Thyroid gland (tissue), 4 donors: ENCODE measurements at regions not wholly inside any gene's neighbourhood (a gene's known extent, or its start where the extent isn't known, plus 50 kb on each side); places are given as distances from the start of the nearest gene placed in this dataset.

Source experiments
- DNase-seq, 2 donors: peaks; one replicate each; pipeline ENCODE4 v3.0.0-alpha.2; 2019
- H3K27ac ChIP-seq, 3 donors: fragments of 200-600 bp; sonication (generic); 1 replicate in 2 of 3; 2 replicates in 1 of 3; pipeline ENCODE4 v1.5.1; 2016 to 2019; ENCODE audit warnings: mild to moderate bottlenecking in 1 of 3, moderate library complexity in 1 of 3
- H3K27me3 ChIP-seq: fragments of 200-600 bp; sonication (generic); one replicate; pipeline ENCODE4 v1.5.1; 2019
- H3K36me3 ChIP-seq, 2 donors: fragments of 200-600 bp; sonication (generic); one replicate each; pipeline ENCODE4 v1.5.1; 2016 to 2019
- H3K4me1 ChIP-seq, 2 donors: fragments of 200-600 bp; sonication (generic); one replicate each; pipeline ENCODE4 v1.5.1; 2017 to 2019
- H3K4me3 ChIP-seq, 3 donors: fragments of 200-600 bp; sonication (generic); replicated peaks in 1 of 3; 1 replicate in 2 of 3; 2 replicates in 1 of 3; pipeline ENCODE4 v1.5.1; 2016; ENCODE audit warnings: mild to moderate bottlenecking in 1 of 3
- H3K9me3 ChIP-seq: fragments of 200-600 bp; sonication (generic); one replicate; pipeline ENCODE4 v1.5.1; 2017
- CTCF ChIP-seq, 6 experiments: fragments of 200-600 bp in 3 of 6; fragments of 450-650 bp in 3 of 6; sonication (generic) in 3 of 6; IDR thresholded peaks; one replicate each; pipeline ENCODE4 v1.5.1; 2016 to 2019; ENCODE audit warnings: antibody characterized with exemption in 6 of 6, mild to moderate bottlenecking in 2 of 6, inconsistent platforms in 1 of 6, moderate library complexity in 1 of 6
- POLR2A ChIP-seq, 2 donors: fragments of 450-650 bp; IDR thresholded peaks; one replicate each; pipeline ENCODE4 v1.6.1; 2017; ENCODE audit warnings: antibody characterized with exemption in 2 of 2, mild to moderate bottlenecking in 2 of 2, moderate library complexity in 1 of 2
- WGBS, 2 donors: methylation state at CpG; one replicate each; pipeline ENCODE4 v1.1.5; 2017; 5-methylcytosine and 5-hydroxymethylcytosine counted together
- intact Hi-C: fragments of 100-400 bp; cut with DNase I; formaldehyde crosslinking; loops from one replicate; pipeline ENCODE4 v1.15.1; 2023

- TF ChIP-seq POLR2A (IDR thresholded peaks at IDR 0.05) (no peak), CTCF (IDR thresholded peaks at IDR 0.05) (no peak)
- intact Hi-C loops, result no loop called here
- DNase-seq, result no peak
- Histone ChIP-seq H3K4me3 (no peak overlapping the region), H3K4me1 (no peaks in the 10 kb centered on the region), H3K27ac (no peak overlapping the region), H3K27me3 (no peaks in the 10 kb centered on the region), H3K36me3 (no peaks in the 10 kb centered on the region), H3K9me3 (no peaks in the 10 kb centered on the region)
- WGBS, 2 donors, result 77 to 82% methylated on average over 9 of the region's 9 CpGs
These were observed 407.0 kb upstream of the RGMA start for GRCh38 chr15:93495799-93496637.

GRCh38 chr15:93493172-93493571 lies 404.2 kb upstream of the RGMA start:
- H3K27ac ChIP-seq, result no peak overlapping the region
- intact Hi-C loops, result no loop called here

GRCh38 chr15:93491291-93491690 lies 402.3 kb upstream of the RGMA start:
- WGBS, 2 donors, result 84 to 90% methylated on average over 8 of the region's 8 CpGs
- intact Hi-C loops, result no loop called here

More at GRCh38 chr15:93493172-93493571, 404.2 kb upstream of the RGMA start:
- WGBS, 2 donors, result 76 to 81% methylated on average over 4 of the region's 4 CpGs
- DNase-seq, result no peak
- Histone ChIP-seq H3K36me3 (no peaks in the 10 kb centered on the region), H3K27me3 (no peaks in the 10 kb centered on the region), H3K4me3 (no peak overlapping the region), H3K9me3 (no peaks in the 10 kb centered on the region), H3K4me1 (no peaks in the 10 kb centered on the region)
- no peak for TF ChIP-seq POLR2A (IDR thresholded peaks at IDR 0.05)
- no peak for TF ChIP-seq CTCF (IDR thresholded peaks at IDR 0.05)

DNA sequence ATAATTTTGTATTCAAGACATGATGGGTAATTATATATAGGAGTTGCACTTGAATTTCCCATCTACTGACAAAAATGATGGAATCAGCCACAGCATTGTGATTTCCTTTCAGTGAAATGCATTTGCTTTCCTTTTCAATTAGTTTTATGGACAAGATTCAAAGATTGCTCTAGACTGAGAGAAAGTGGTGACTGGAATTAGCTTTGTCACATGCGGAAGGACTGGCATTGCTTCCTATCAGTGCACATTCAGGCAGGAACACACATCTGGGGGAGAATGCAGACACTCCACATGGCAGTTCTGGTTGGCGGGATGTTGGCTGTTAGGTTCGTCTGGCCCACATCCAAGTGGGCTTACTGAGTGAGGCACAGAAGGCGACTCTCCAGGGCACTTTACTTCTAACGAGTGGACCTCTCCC lies 399.3 kb upstream of the RGMA start:
- Histone ChIP-seq H3K27ac (no peak overlapping the region), H3K27me3 (no peaks in the 10 kb centered on the region), H3K9me3 (no peaks in the 10 kb centered on the region), H3K36me3 (no peaks in the 10 kb centered on the region), H3K4me3 (no peak overlapping the region), H3K4me1 (no peaks in the 10 kb centered on the region)
- 42 to 54% methylated on average over 5 of the region's 5 CpGs for WGBS, 2 donors
- TF ChIP-seq CTCF (IDR thresholded peaks at IDR 0.05), result no peak
- TF ChIP-seq POLR2A (IDR thresholded peaks at IDR 0.05), result no peak
- no peak for DNase-seq
- intact Hi-C loops, result no loop called here

More at GRCh38 chr15:93491291-93491690, 402.3 kb upstream of the RGMA start:
- TF ChIP-seq CTCF (IDR thresholded peaks at IDR 0.05) (no peak), POLR2A (IDR thresholded peaks at IDR 0.05) (no peak)
- no peaks in the 10 kb centered on the region for H3K27me3 ChIP-seq
- H3K36me3 ChIP-seq, result no peaks in the 10 kb centered on the region
- H3K4me1 ChIP-seq, result no peaks in the 10 kb centered on the region
- no peak overlapping the region for H3K27ac ChIP-seq
- H3K4me3 ChIP-seq, result no peak overlapping the region
- no peak for DNase-seq
- H3K9me3 ChIP-seq, result no peaks in the 10 kb centered on the region

DNA sequence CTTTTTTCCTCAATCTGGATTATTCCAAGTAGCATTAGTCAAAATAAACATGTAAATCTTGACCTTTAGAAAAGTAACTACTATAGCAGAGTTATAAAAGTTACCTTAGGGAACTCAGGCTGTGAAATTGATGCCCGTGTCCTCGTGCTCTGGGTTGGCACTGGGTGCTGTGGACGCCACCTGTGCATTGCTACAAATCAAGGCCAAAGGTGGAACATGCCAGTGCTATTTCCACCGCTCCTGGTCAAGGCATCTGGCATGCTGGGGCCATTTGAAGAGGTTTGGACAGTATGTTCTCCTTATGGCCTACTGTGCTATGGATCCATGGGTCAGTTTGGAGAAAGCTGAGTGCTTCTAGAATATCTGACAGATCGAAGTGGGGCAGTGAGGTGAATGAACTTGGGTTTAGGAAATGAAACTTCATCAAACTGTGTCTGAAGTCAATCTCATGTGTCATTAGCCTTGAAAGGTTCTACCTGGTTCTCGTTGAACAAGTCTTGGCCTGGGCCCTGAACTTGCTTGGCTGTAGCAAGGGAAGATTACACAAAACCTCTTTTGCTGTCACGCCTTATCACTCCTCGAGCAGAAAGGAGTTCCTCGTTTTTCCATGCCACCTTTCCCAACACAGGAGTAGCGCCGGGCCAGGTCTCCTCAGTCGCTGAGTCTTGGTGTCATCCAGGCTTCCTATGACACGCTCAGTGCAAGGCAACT lies 397.6 kb upstream of the RGMA start:
- no peak overlapping the region for H3K27ac ChIP-seq
- no peak for DNase-seq
- no peaks in the 10 kb centered on the region for H3K4me1 ChIP-seq
- 87 to 88% methylated on average over 13 of the region's 13 CpGs for WGBS, 2 donors
- no peak for TF ChIP-seq POLR2A (IDR thresholded peaks at IDR 0.05)
- no peak for TF ChIP-seq CTCF (IDR thresholded peaks at IDR 0.05)
- H3K4me3 ChIP-seq, result no peak overlapping the region
- no peaks in the 10 kb centered on the region for H3K36me3 ChIP-seq
- intact Hi-C loops, result no loop called here
- H3K9me3 ChIP-seq, result no peaks in the 10 kb centered on the region
- no peaks in the 10 kb centered on the region for H3K27me3 ChIP-seq
